D721Med (cell line): ENCODE measurements at regions not wholly inside any gene's neighbourhood (a gene's known extent, or its start where the extent isn't known, plus 50 kb on each side); places are given as distances from the start of the nearest gene placed in this dataset.

Experiments used
- DNase-seq: peaks from one replicate; pipeline ENCODE4 v3.0.0; 2011; ENCODE audit warnings: low spot score; ENCODE audit not compliant: insufficient read length
- FAIRE-seq: peaks from 2 replicates; lab custom pipeline; 2011; peaks lifted over from hg19 to GRCh38; lab: Jason Lieb, UNC
- TF ChIP-seq, protein P1 (sequence below): IDR thresholded peaks from 2 replicates; pipeline ENCODE4 v1.5.1; 2012; ENCODE audit warnings: mild to moderate bottlenecking, control low read depth; ENCODE audit not compliant: insufficient read depth; ENCODE audit errors: missing control alignments

DNA sequence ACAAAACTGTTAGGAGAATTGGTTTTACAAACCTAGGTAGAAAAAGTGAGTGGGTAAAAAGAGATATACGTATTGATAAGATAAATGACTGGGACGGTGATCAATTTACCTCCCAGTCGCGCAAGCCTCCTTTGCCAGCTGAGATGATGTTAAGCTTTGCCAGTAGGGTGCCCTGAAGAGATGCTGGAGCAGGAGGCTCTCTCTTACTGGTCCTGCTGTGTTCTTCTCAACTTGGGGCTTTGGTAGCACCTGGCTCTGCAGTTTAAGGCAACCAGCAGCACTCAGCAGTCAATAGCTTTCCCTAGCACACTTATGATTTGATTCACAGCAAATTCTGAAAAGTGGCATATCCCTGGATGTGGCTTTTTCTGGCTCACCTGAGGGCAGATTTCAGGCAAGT lies 1461.7 kb downstream of the ADGRL3 start:
- TF ChIP-seq, protein P1, sequence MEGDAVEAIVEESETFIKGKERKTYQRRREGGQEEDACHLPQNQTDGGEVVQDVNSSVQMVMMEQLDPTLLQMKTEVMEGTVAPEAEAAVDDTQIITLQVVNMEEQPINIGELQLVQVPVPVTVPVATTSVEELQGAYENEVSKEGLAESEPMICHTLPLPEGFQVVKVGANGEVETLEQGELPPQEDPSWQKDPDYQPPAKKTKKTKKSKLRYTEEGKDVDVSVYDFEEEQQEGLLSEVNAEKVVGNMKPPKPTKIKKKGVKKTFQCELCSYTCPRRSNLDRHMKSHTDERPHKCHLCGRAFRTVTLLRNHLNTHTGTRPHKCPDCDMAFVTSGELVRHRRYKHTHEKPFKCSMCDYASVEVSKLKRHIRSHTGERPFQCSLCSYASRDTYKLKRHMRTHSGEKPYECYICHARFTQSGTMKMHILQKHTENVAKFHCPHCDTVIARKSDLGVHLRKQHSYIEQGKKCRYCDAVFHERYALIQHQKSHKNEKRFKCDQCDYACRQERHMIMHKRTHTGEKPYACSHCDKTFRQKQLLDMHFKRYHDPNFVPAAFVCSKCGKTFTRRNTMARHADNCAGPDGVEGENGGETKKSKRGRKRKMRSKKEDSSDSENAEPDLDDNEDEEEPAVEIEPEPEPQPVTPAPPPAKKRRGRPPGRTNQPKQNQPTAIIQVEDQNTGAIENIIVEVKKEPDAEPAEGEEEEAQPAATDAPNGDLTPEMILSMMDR, result no peak
- FAIRE-seq (no peak), DNase-seq (no peak)

DNA sequence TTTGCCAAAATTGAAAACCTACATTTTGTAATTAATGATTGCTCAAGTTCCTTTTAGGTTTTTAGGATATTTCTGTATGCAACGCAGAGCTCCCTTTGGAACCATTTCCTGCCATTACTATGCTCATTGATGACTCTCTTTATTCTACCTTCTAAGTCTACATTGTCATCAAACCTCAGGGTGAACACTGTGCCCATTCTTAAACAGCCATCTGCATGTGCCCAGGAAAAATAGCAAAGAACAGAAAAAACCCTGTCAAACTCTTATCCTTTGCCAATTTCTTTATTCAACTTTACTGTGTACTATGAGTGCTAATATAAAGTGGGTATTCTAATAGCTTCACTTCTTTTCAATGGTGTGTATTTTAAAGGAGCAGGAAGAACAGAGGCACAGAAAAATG lies 1455.9 kb downstream of the ADGRL3 start:
- no peak for DNase-seq
- TF ChIP-seq, protein P1, result no peak
- FAIRE-seq, result no peak

DNA sequence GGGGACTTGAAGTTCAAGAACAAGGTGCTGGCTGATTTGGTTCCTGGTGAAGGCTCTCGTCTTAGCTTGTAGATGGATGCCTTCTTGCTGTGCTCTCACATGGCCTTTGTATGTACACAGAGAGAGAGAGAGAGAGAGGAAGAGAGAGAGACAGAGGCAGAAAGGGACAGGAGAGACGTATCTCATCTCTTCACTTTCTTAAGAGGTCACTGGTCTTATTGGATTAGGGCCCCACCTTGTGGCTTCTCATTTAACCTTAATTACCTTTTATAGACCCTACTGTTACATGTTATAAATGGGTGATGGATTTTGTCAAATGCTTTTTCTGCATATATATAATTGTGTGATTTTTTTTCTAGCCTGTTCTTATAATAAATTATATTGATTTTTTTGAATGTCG lies 1444.2 kb downstream of the ADGRL3 start:
- no peak for DNase-seq
- FAIRE-seq, result peak; percentile 55

DNA sequence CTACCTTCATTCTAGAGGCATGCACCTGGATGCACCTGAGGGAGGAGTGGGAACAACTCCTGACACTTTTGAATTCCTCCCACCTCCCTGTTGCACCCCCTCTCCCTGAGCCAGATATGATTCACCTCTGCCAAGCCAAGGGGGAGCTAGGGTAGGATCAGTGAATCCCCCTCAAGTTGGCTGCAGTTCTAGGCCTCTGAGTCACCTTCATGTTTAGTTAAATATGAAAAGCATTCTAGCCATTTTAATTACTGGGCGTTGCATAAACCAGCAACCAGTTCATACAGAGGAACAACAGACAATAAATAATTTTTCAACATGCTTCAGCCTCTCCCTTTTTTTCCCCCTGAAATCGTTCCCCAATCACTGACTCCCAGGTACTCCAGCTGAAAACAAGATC lies 1440.2 kb downstream of the ADGRL3 start:
- no peak for DNase-seq
- FAIRE-seq, result no peak
- TF ChIP-seq, protein P1, result no peak

More for the DNA sequence above, 1444.2 kb downstream of the ADGRL3 start:
- TF ChIP-seq, protein P1, result peak; percentile 37

DNA sequence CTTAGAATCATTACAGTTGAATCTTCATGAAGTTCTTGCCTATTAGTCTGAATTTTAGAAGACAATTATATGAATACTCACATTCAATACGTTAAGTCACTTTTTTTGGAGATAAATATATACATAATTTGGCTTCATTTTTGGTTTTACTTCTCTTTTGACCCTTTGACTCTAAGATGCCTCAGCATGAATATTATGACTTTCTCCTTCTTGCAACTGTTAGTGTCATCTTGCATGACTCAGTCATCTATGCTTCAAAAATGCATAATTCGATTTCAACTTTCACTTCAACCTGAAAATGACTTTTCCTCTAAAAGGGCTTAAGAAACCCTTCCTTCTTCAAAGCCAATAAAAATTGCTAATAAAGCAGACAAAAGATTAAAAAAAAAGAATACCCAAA lies 1427.5 kb downstream of the ADGRL3 start:
- no peak for FAIRE-seq
- no peak for DNase-seq
- TF ChIP-seq, protein P1, result no peak

DNA sequence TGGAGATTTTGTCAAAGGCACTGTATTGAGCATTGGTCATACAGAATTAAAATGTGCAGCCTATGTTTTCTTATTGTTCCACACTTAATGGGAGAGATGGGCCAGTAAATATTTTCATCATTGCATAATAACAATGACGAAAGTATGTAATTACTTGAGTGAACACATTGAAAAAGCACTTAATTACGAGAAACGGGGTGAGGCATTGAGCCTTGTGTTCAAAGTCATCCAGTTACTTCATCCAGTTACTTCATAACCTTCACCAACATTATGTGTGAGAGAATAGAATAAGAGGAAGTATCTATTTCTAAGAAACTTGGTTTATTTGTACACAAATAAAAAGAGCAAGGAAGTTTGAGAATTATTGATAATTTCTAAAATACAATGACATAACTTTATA lies 1427.0 kb downstream of the ADGRL3 start:
- FAIRE-seq (no peak), DNase-seq (no peak)
- TF ChIP-seq, protein P1, result no peak

DNA sequence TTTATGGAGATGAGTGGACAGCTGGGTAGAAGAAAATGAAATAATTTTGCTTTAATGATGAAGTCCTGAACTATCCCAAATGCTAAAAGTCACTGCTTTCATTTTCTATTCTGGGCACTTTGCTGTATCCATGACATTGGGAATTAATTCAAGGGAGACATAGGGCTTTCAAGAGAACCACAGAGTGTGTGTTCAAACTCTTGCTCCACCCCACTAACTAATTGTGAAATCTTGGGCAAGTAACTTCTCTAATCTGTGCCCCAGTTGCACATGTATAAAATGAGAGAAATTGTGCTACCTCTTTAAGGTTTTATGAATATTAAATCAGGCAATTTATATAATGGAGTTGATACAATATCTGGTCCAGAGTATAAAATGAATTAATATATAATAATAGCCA lies 1422.0 kb downstream of the ADGRL3 start:
- DNase-seq, result no peak
- TF ChIP-seq, protein P1, result no peak
- no peak for FAIRE-seq
